ENCODE measurements at regions not wholly inside any gene's neighbourhood (a gene's known extent, or its start where the extent isn't known, plus 50 kb on each side); places are given as distances from the start of the nearest gene placed in this dataset.
"Not testable (repeated sequence)": the region's sequence is repeated elsewhere in the genome, so short reads cannot be mapped to it uniquely, and the experiment has no call there.

GRCh38 chr16:29155131-29155865 lies 170.4 kb downstream of the LAT start:
- not testable (repeated sequence) for H3K36me3 ChIP-seq (ENCODE audit: insufficient read depth, low read length); H3F3A ChIP-seq (ENCODE audit: low read depth); H3K9ac ChIP-seq (ENCODE audit: low read depth, low read length, poor library complexity, severe bottlenecking); H3K4me3 ChIP-seq (ENCODE audit: low read length, poor library complexity, severe bottlenecking); H3K79me2 ChIP-seq (ENCODE audit: insufficient read depth, low read length); H4K20me1 ChIP-seq (ENCODE audit: insufficient read depth, low read length, poor library complexity, severe bottlenecking); H3K27me3 ChIP-seq (ENCODE audit: insufficient read depth, low read length, poor library complexity, severe bottlenecking); H3K4me2 ChIP-seq (ENCODE audit: low read depth, low read length, poor library complexity, severe bottlenecking); H3K4me1 ChIP-seq (ENCODE audit: insufficient read depth, low read length, poor library complexity, severe bottlenecking); H3K9me2 ChIP-seq (replicated peaks; ENCODE audit: low read depth, low read length); H2AFZ ChIP-seq (ENCODE audit: low read length); H3K9me3 ChIP-seq (ENCODE audit: insufficient read depth, low read depth, low read length)

DNA sequence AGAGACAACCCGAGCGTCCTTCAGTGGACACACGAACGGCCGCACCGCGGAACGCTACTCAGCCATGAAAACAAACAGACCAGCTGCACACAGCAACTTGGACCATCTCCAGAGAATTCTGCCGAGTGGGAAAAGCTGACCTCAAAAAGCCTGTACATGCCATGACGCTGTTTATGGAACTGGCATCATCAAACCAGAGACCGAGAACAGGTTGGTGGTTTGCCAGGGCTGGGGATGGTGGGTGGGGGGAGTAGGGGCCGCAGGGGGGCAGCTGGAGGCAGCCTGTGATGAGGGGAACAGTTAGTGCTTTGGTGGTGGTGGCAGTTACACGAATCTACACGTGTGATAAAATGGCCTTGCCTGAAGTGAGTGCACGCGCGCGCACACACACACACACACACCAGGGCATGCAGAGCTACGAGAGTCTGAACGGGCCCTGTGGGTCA lies 169.8 kb downstream of the LAT start:
- H4K20me1 ChIP-seq (ENCODE audit: insufficient read depth, low read length, poor library complexity, severe bottlenecking), result no peaks in the 10 kb centered on the region
- TF ChIP-seq, protein P1, sequence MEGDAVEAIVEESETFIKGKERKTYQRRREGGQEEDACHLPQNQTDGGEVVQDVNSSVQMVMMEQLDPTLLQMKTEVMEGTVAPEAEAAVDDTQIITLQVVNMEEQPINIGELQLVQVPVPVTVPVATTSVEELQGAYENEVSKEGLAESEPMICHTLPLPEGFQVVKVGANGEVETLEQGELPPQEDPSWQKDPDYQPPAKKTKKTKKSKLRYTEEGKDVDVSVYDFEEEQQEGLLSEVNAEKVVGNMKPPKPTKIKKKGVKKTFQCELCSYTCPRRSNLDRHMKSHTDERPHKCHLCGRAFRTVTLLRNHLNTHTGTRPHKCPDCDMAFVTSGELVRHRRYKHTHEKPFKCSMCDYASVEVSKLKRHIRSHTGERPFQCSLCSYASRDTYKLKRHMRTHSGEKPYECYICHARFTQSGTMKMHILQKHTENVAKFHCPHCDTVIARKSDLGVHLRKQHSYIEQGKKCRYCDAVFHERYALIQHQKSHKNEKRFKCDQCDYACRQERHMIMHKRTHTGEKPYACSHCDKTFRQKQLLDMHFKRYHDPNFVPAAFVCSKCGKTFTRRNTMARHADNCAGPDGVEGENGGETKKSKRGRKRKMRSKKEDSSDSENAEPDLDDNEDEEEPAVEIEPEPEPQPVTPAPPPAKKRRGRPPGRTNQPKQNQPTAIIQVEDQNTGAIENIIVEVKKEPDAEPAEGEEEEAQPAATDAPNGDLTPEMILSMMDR (conservative IDR thresholded peaks at IDR 0.05; ENCODE audit: low read length), result no peak
- no peak for TF ChIP-seq EZH2phosphoT487 (IDR thresholded peaks at IDR 0.05; ENCODE audit: borderline replicate concordance)
- no peaks in the 10 kb centered on the region for H3K9me3 ChIP-seq (ENCODE audit: insufficient read depth, low read depth, low read length)
- no peak overlapping the region for H2AFZ ChIP-seq (ENCODE audit: low read length)
- H3F3A ChIP-seq (ENCODE audit: low read depth), result no peaks in the 10 kb centered on the region
- H3K9me2 ChIP-seq (replicated peaks; ENCODE audit: low read depth, low read length), result no peaks in the 10 kb centered on the region
- no peak overlapping the region for H3K4me2 ChIP-seq (ENCODE audit: low read depth, low read length, poor library complexity, severe bottlenecking)
- no peaks in the 10 kb centered on the region for H3K27me3 ChIP-seq (ENCODE audit: insufficient read depth, low read length, poor library complexity, severe bottlenecking)
- no peak overlapping the region for H3K9ac ChIP-seq (ENCODE audit: low read depth, low read length, poor library complexity, severe bottlenecking)
- H3K79me2 ChIP-seq (ENCODE audit: insufficient read depth, low read length), result no peaks in the 10 kb centered on the region
- no peaks in the 10 kb centered on the region for H3K4me1 ChIP-seq (ENCODE audit: insufficient read depth, low read length, poor library complexity, severe bottlenecking)
- H3K36me3 ChIP-seq (ENCODE audit: insufficient read depth, low read length), result no peaks in the 10 kb centered on the region
- H3K4me3 ChIP-seq (ENCODE audit: low read length, poor library complexity, severe bottlenecking), result no peak overlapping the region

DNA sequence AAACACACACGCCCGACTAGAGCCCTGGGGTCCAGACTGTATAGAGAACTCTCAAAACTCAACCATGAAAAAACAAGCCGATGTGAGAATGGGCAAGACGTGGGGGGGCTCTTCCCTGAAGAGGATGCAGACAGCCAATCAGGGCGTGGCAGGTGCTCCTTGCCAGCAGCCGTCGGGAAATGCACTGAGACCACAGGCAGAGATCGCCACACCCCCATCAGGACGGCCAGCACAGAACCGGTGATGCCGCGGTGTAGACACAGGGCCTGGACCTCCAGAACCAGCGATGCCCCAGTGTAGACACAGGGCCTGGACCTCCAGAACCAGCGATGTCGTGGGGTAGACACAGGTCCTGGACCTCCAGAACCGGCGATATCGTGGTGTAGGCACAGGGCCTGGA lies 169.2 kb downstream of the LAT start:
- H3K4me3 ChIP-seq (ENCODE audit: low read length, poor library complexity, severe bottlenecking), result no peak overlapping the region
- H3K9me3 ChIP-seq (ENCODE audit: insufficient read depth, low read depth, low read length), result no peaks in the 10 kb centered on the region
- H3K4me2 ChIP-seq (ENCODE audit: low read depth, low read length, poor library complexity, severe bottlenecking), result no peak overlapping the region
- TF ChIP-seq EZH2phosphoT487 (IDR thresholded peaks at IDR 0.05; ENCODE audit: borderline replicate concordance), result no peak
- TF ChIP-seq, protein P1 (conservative IDR thresholded peaks at IDR 0.05; ENCODE audit: low read length), result no peak
- H3K79me2 ChIP-seq (ENCODE audit: insufficient read depth, low read length), result no peaks in the 10 kb centered on the region
- no peaks in the 10 kb centered on the region for H3K36me3 ChIP-seq (ENCODE audit: insufficient read depth, low read length)
- H3K9me2 ChIP-seq (replicated peaks; ENCODE audit: low read depth, low read length), result no peaks in the 10 kb centered on the region
- H4K20me1 ChIP-seq (ENCODE audit: insufficient read depth, low read length, poor library complexity, severe bottlenecking), result no peaks in the 10 kb centered on the region
- H3F3A ChIP-seq (ENCODE audit: low read depth), result no peaks in the 10 kb centered on the region
- H3K27me3 ChIP-seq (ENCODE audit: insufficient read depth, low read length, poor library complexity, severe bottlenecking), result no peaks in the 10 kb centered on the region
- H3K4me1 ChIP-seq (ENCODE audit: insufficient read depth, low read length, poor library complexity, severe bottlenecking), result peaks cover 4% of the 10 kb centered on the region
- no peak overlapping the region for H3K9ac ChIP-seq (ENCODE audit: low read depth, low read length, poor library complexity, severe bottlenecking)
- H2AFZ ChIP-seq (ENCODE audit: low read length), result no peak overlapping the region

DNA sequence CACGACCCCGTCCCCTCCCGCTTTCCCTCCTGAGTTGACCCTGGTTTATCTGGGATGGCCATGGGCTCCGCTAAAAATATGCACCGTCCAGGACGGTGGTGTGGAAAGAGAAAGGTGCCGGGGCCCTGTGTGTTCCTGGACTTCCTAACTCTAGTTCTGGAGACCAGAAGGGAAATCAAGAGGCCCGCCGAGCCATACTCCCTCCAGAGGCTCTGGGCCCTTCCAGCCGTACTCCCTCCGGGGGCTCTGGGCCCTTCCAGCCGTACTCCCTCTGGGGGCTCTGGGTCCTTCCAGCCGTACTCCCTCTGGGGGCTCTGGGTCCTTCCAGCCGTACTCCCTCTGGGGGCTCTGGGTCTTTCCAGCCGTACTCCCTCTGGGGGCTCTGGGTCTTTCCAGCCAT lies 168.5 kb downstream of the LAT start:
- not testable (repeated sequence) for H3K9me3 ChIP-seq (ENCODE audit: insufficient read depth, low read depth, low read length); H2AFZ ChIP-seq (ENCODE audit: low read length); H3K4me2 ChIP-seq (ENCODE audit: low read depth, low read length, poor library complexity, severe bottlenecking); H3K4me3 ChIP-seq (ENCODE audit: low read length, poor library complexity, severe bottlenecking); H3F3A ChIP-seq (ENCODE audit: low read depth); H3K9me2 ChIP-seq (replicated peaks; ENCODE audit: low read depth, low read length); H3K79me2 ChIP-seq (ENCODE audit: insufficient read depth, low read length); H3K9ac ChIP-seq (ENCODE audit: low read depth, low read length, poor library complexity, severe bottlenecking); H3K27me3 ChIP-seq (ENCODE audit: insufficient read depth, low read length, poor library complexity, severe bottlenecking); H3K36me3 ChIP-seq (ENCODE audit: insufficient read depth, low read length); H4K20me1 ChIP-seq (ENCODE audit: insufficient read depth, low read length, poor library complexity, severe bottlenecking)
- H3K4me1 ChIP-seq (ENCODE audit: insufficient read depth, low read length, poor library complexity, severe bottlenecking), result peaks cover 11% of the 10 kb centered on the region

- not testable (repeated sequence) for H3K79me2 ChIP-seq (ENCODE audit: insufficient read depth, low read length); H3F3A ChIP-seq (ENCODE audit: low read depth); H3K9me3 ChIP-seq (ENCODE audit: insufficient read depth, low read depth, low read length); H3K27me3 ChIP-seq (ENCODE audit: insufficient read depth, low read length, poor library complexity, severe bottlenecking); H3K4me3 ChIP-seq (ENCODE audit: low read length, poor library complexity, severe bottlenecking); H3K9me2 ChIP-seq (replicated peaks; ENCODE audit: low read depth, low read length); H4K20me1 ChIP-seq (ENCODE audit: insufficient read depth, low read length, poor library complexity, severe bottlenecking); H3K36me3 ChIP-seq (ENCODE audit: insufficient read depth, low read length); H2AFZ ChIP-seq (ENCODE audit: low read length); H3K9ac ChIP-seq (ENCODE audit: low read depth, low read length, poor library complexity, severe bottlenecking); H3K4me2 ChIP-seq (ENCODE audit: low read depth, low read length, poor library complexity, severe bottlenecking)
- peaks cover 11% of the 10 kb centered on the region for H3K4me1 ChIP-seq (ENCODE audit: insufficient read depth, low read length, poor library complexity, severe bottlenecking)
Measured at GRCh38 chr16:29152544-29153031, 167.7 kb downstream of the LAT start.

All from Loucy (cell line).